Small intestine (tissue), 7 donors: ENCODE measurements at regions not wholly inside any gene's neighbourhood (a gene's known extent, or its start where the extent isn't known, plus 50 kb on each side); places are given as distances from the start of the nearest gene placed in this dataset.

Experiments used
- DNase-seq, 2 donors: peaks; one replicate each; pipeline versions ENCODE4 v3.0.0 to v3.0.0-alpha.2; 2013
- FAIRE-seq: peaks from 2 replicates; lab custom pipeline; 2012; peaks lifted over from hg19 to GRCh38; lab: Jason Lieb, UNC
- H3K27ac ChIP-seq, 3 donors: one replicate each; pipeline ENCODE4 v1.5.1; 2013; ENCODE audit warnings: low read length in 2 of 3, mild to moderate bottlenecking in 2 of 3, control low read depth in 1 of 3, inconsistent platforms in 1 of 3, low read depth in 1 of 3, moderate library complexity in 1 of 3
- H3K27me3 ChIP-seq, 3 donors: one replicate each; pipeline ENCODE4 v1.6.1; 2013; ENCODE audit warnings: low read length in 3 of 3, inconsistent platforms in 1 of 3; ENCODE audit not compliant: control insufficient read depth in 3 of 3, insufficient read depth in 3 of 3
- H3K36me3 ChIP-seq, 3 donors: one replicate each; pipeline ENCODE4 v1.6.1; 2013; ENCODE audit warnings: low read length in 3 of 3, inconsistent platforms in 1 of 3, low read depth in 1 of 3, mild to moderate bottlenecking in 1 of 3, moderate library complexity in 1 of 3; ENCODE audit not compliant: control insufficient read depth in 3 of 3, insufficient read depth in 2 of 3
- H3K4me1 ChIP-seq, 3 donors: one replicate each; pipeline ENCODE4 v1.6.1; 2013; ENCODE audit warnings: low read length in 2 of 3, inconsistent platforms in 1 of 3, low read depth in 1 of 3, mild to moderate bottlenecking in 1 of 3, moderate library complexity in 1 of 3; ENCODE audit not compliant: control insufficient read depth in 3 of 3, insufficient read depth in 2 of 3
- H3K4me3 ChIP-seq, 3 donors: one replicate each; pipeline ENCODE4 v1.5.1; 2013; ENCODE audit warnings: low read length in 3 of 3, control low read depth in 1 of 3, inconsistent platforms in 1 of 3, low read depth in 1 of 3, mild to moderate bottlenecking in 1 of 3, moderate library complexity in 1 of 3
- H3K9me3 ChIP-seq, 2 donors: one replicate each; pipeline ENCODE4 v1.6.1; 2013; ENCODE audit warnings: low read depth in 1 of 2, low read length in 1 of 2; ENCODE audit not compliant: control insufficient read depth in 2 of 2, insufficient read depth in 1 of 2
- WGBS, 3 donors: extraction: QIAGEN DNeasy Blood & Tissue Kit; methylation state at CpG; one replicate each; pipeline ENCODE4 v1.1.7; 2013; 5-methylcytosine and 5-hydroxymethylcytosine counted together
- donor health status: healthy with polysubstance abuse.
- donor health status: control.
- donor health status: control.
- donor health status: Bipolar disorder and iron deficiency.
- donor health status: healthy.

DNA sequence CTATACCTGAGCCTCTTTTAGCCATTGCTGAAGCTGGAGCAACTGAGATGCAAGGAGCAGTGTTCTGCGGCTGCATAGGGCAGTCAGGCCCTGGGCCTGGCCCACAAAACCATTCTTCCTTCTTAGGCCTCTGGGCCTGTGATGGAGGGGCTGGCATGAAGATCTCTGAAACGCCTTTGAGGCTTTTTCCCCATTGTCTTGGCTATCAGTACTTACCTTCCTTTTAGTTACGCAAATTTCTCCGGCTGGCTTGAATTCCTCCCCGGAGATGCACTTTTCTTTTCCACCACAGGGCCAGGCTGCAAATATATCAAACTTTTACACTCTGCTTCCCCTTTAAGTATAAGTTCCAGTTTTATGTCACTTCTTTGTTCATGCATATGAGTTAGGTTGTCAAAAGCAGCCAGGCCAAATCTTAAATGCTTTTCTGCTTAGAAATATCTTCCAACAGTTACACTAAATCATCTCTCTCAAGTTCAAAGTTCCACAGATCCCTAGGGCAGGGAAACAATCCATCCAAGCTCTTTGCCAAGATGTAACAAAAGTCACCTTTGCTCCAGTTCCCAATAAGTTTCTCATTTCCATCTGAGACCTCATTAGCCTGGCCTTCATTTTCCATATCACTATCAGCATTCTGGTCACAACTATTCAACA lies 194.4 kb upstream of the PCDH7 start:
- Histone ChIP-seq H3K9me3 (peaks cover 0 to 3% of the 10 kb centered on the region in 2 donors), H3K4me3 (no peak overlapping the region), H3K27me3 (no peaks in the 10 kb centered on the region), H3K36me3 (no peaks in the 10 kb centered on the region), H3K4me1 (no peaks in the 10 kb centered on the region), H3K27ac (peak overlapping the region in 1 of 3 donors; percentile 20)
- no peak for FAIRE-seq
- 82 to 89% (median 89%) methylated on average over 5 of the region's 5 CpGs for WGBS, 3 donors
- DNase-seq, result no peak

DNA sequence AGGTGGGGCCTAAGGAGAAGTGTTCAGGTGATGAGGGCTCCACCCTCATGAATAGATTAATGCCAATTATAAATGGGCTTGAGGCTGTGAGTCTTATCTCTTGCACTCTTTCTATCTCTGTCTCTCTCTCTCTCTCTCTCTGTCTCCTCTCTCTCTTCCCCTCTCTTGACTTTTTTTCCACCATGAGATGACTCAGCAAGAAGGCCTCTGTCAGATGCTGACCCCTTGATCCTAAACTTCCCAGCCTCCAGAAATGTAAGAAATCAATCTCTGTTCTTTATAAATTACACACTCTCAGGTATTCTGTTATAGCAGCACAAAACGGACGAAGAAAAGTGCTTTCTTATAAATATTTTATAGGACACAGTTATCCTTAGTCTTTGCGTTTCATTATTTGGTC lies 184.9 kb upstream of the PCDH7 start:
- H3K27me3 ChIP-seq, result no peaks in the 10 kb centered on the region
- 91 to 95% (median 92%) methylated on average over 3 of the region's 3 CpGs for WGBS, 3 donors
- FAIRE-seq (no peak), DNase-seq (no peak)
- H3K4me3 ChIP-seq, result no peak overlapping the region
- no peaks in the 10 kb centered on the region for H3K36me3 ChIP-seq
- peaks cover 0 to 4% of the 10 kb centered on the region in 2 donors for H3K9me3 ChIP-seq
- no peaks in the 10 kb centered on the region for H3K4me1 ChIP-seq
- no peak overlapping the region for H3K27ac ChIP-seq

DNA sequence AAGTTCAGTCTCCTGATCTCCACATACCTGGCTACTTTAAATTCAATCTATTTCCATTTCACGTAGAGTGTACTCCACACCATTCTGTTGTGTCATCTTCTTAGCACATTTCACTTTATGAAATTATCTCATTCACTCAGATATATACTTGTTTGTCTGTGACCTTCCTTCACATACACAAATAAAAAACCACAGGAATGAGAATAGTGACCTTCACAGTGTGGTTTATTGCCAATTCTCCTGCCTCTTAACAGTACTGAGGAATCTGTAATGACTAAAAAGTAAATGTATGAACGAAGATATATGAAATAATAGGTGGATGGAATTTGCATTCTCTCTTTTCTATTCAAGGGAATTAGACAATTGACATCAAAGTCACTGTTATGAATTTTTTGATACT lies 183.9 kb upstream of the PCDH7 start:
- H3K9me3 ChIP-seq, result peaks cover 0 to 4% of the 10 kb centered on the region in 2 donors
- 54 to 66% (median 57%) methylated on average over 2 of the region's 2 CpGs for WGBS, 3 donors

DNA sequence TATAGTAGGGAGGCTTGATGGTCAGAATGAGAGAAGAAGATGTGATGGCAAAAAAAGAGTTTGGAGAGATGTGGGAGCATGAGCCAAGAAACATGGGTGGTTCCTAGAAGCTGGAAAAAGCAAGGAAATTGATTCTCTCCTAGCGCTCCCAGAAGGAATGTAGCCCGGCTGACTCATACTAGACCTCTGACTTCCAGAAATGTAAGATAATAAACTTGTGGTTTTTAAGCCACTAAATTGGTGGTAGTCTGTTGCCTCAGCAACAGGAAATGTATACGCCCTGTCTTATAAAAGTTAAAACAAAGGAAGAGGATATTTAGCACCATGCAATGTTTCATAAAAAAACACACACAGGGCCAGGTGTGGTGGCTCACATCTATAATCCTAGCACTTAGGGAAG lies 182.7 kb upstream of the PCDH7 start:
- peaks cover 0 to 4% of the 10 kb centered on the region in 2 donors for H3K9me3 ChIP-seq
- no peaks in the 10 kb centered on the region for H3K36me3 ChIP-seq
- H3K4me3 ChIP-seq, result no peak overlapping the region
- FAIRE-seq, result no peak
- H3K27me3 ChIP-seq, result no peaks in the 10 kb centered on the region
- H3K4me1 ChIP-seq, result no peaks in the 10 kb centered on the region
- 37 to 45% (median 39%) methylated on average over 3 of the region's 3 CpGs for WGBS, 3 donors
- no peak overlapping the region for H3K27ac ChIP-seq
- no peak for DNase-seq

More for the DNA sequence above, 183.9 kb upstream of the PCDH7 start:
- DNase-seq, result no peak
- FAIRE-seq, result no peak
- no peak overlapping the region for H3K27ac ChIP-seq
- H3K4me1 ChIP-seq, result no peaks in the 10 kb centered on the region
- H3K4me3 ChIP-seq, result no peak overlapping the region
- no peaks in the 10 kb centered on the region for H3K36me3 ChIP-seq
- no peaks in the 10 kb centered on the region for H3K27me3 ChIP-seq

DNA sequence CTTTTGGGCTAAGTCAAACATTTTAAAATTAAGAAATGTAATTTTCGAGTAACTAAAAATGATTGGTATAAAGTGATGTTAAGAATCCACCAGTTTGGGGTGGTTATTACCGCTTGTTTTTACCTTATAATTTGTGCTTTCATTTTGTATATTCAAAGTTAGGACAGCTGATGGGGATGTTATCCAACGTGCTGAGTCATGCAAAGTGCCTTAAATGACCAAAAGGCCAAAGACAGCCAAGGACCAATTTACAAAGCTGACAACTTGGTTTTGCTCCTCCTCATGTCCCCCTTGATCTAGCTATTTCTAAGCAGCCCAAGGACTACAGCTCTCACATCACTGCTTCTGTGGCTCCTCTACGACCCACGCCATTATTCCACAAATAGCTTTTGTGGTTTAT lies 181.4 kb upstream of the PCDH7 start:
- peaks cover 0 to 4% of the 10 kb centered on the region in 2 donors for H3K9me3 ChIP-seq
- no peaks in the 10 kb centered on the region for H3K36me3 ChIP-seq
- no peak overlapping the region for H3K4me3 ChIP-seq
- H3K27ac ChIP-seq, result no peak overlapping the region
- no peaks in the 10 kb centered on the region for H3K27me3 ChIP-seq
- DNase-seq (no peak), FAIRE-seq (no peak)
- no peaks in the 10 kb centered on the region for H3K4me1 ChIP-seq
- 79 to 84% (median 81%) methylated on average over 5 of the region's 5 CpGs for WGBS, 3 donors

DNA sequence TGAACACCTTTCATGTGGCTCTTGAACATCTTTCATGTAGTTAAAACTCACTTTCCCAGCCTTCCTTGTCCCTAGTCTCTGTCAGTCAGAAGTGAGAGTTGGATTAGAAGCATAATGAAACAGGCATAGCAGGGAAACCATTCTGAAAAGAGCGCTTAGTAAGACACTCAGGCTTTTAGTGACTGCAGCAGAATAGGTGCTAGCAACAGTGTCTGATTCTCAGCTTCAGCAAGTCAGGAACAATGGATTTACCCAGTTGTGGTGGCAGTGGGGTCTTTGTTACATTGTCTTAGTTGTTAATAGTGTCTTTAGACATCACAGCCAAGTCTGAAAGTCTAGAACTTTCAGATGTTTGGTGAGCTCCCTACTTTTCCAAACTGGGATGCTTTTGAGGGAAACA lies 177.1 kb upstream of the PCDH7 start:
- Histone ChIP-seq H3K4me3 (no peak overlapping the region), H3K9me3 (peaks cover 0 to 4% of the 10 kb centered on the region in 2 donors), H3K27me3 (no peaks in the 10 kb centered on the region), H3K27ac (no peak overlapping the region), H3K36me3 (no peaks in the 10 kb centered on the region), H3K4me1 (no peaks in the 10 kb centered on the region)
- WGBS, 3 donors, result 64 to 91% (median 90%) methylated on average over 1 of the region's 1 CpG
- DNase-seq, result no peak
- FAIRE-seq, result no peak

DNA sequence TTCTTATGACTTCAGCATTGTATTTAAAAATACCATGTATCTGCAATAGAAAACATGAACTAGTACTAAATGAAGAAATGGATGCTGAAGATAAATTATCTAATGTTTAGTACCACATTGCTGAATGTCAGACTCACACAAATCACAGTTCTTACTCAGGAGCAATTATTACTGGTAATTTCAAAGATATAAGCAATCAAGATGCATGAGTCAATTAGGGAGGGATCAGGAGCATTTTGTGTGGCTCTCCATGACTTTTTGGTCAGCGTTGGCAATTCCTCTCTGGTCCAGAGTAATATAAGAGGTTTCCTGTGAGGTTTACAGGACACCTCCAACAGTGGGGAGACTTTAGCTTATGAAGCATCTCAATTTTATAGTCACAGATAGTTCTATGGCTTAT lies 167.0 kb upstream of the PCDH7 start:
- no peak overlapping the region for H3K27ac ChIP-seq
- DNase-seq (no peak), FAIRE-seq (no peak)
- no peaks in the 10 kb centered on the region for H3K36me3 ChIP-seq
- H3K27me3 ChIP-seq, result no peaks in the 10 kb centered on the region
- 67 to 84% (median 78%) methylated on average over 1 of the region's 1 CpG for WGBS, 3 donors
- no peaks in the 10 kb centered on the region for H3K4me1 ChIP-seq
- no peaks in the 10 kb centered on the region for H3K9me3 ChIP-seq
- H3K4me3 ChIP-seq, result no peak overlapping the region

DNA sequence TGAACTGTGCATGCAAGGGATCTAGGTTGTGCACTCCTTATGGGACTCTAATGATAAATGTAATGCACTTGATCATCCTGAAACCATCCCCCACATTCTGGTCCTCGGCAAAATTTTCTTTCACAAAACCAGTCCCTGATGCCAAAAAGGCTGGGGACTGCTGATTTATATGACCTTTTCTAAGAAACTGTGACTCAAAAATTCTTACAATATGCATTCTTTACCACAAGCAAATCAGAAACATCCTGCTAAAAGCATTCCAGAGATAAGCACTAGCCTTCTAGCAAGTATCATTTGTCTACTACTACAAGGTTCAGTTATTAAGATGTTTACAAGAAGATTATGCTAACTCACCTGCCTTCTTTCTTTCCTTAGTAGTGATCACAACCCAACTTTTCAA lies 166.5 kb upstream of the PCDH7 start:
- no peaks in the 10 kb centered on the region for H3K4me1 ChIP-seq
- FAIRE-seq (no peak), DNase-seq (no peak)
- no peaks in the 10 kb centered on the region for H3K27me3 ChIP-seq
- WGBS, 3 donors, result 28 to 35% (median 30%) methylated on average over 1 of the region's 1 CpG
- H3K27ac ChIP-seq, result no peak overlapping the region
- no peaks in the 10 kb centered on the region for H3K36me3 ChIP-seq
- no peaks in the 10 kb centered on the region for H3K9me3 ChIP-seq
- H3K4me3 ChIP-seq, result no peak overlapping the region

DNA sequence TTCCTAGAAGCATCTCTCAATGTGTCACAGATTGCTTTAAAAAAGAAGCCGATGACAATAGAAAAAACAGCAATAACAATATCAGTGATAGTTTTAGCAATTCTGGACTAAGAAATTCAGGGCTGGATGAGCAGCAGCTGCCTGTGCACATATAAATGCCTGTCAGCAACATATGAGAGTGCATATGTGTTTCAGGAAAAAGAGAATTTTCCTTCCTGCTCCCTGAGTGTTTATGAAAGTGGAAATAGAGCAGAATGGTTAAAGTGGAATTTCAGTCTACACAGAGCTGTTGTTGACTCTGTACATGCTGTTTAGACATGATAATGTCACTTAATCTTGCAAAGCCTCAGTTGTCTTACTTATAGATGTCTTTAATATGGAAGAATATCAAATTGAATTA lies 164.4 kb upstream of the PCDH7 start:
- Histone ChIP-seq H3K27ac (no peak overlapping the region), H3K9me3 (no peaks in the 10 kb centered on the region), H3K36me3 (no peaks in the 10 kb centered on the region), H3K4me1 (no peaks in the 10 kb centered on the region), H3K27me3 (no peaks in the 10 kb centered on the region), H3K4me3 (no peak overlapping the region)
- DNase-seq, result no peak
- FAIRE-seq, result no peak
- WGBS, 3 donors, result 81 to 88% (median 88%) methylated on average over 1 of the region's 1 CpG
